GM21619 (cell line): ENCODE measurements at regions not wholly inside any gene's neighbourhood (a gene's known extent, or its start where the extent isn't known, plus 50 kb on each side); places are given as distances from the start of the nearest gene placed in this dataset.

ENCODE experiments used
- ATAC-seq: cut with Tn5 transposase; IDR thresholded peaks from one replicate; pipeline ENCODE4 v1.9.1; 2021; ENCODE audit not compliant: unreplicated experiment

DNA sequence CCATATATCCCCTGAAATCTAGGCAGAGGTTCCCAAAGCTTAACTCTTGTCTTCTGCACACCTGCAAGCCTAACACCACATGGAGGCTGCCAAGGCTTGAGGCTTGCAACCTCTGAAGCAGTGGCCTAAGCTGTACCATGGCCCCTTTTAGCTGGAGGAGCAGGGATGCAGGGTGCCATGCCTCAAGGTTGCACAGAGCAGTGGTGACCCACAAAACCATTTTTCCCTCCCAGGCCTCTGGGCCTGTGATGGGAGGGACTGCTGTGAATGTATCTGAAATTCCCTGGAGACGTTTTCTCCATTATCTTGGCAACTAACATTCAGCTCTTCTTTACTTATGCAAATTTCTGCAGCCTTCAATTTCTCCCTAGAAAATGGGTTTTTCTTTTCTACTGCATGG lies 210.0 kb upstream of the KITLG start:
- no peak for ATAC-seq

DNA sequence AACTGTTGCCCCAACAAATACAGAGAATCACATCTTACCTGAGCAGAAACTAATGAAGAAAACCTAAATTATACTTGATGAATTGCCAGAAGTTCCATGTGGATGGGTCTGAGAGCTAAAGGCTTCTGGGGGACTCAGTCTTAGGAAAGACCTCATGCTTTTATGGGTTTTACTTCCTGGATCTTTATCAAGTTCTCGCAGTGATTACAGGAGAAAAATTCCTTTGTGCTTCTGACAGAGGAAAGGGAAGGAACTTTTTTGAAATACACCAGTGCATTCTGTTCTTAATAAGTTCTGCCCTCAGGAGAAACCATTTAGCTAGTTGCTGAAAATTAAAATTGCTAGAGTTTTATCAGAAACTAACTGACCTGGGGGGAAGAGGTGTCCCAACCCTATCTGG lies 203.9 kb upstream of the KITLG start:
- ATAC-seq: no peak

DNA sequence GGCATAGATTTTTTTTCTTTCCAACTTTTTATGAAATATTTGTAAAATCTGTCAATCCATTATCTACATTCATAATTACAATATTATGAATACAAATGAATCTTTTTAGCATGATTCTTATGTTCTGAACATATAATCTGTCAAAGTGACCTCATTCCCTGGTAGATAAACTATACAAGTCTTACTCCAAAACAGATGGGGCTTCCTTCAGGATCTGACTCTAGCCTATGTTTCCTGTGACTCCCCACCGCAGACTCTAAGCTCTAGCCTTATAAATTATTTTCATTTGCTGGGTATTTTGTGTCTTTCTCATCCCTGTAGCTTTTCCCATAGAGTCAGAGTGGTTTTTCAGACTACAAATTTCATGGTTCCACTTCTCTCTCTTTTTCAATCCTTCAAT lies 202.1 kb upstream of the KITLG start:
- ATAC-seq: no peak

DNA sequence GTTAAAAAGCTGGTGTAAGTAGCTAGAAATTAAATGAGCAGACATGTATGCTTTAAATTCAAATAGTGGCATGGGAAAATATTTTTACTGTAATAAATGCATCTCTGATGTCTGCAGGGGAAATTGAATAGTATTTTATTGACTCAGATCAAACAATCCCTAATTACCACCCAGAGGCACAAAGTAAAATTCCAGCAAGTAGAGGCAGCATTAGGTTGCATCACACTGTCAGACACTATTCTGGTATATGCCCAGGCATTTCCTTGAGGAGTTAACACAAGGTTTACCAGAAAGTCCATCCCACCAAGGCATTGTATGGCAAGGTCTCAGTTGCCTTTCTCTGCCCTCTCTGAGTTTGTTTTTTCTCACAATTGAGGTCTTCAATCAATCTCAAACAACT lies 201.6 kb upstream of the KITLG start:
- no peak for ATAC-seq

DNA sequence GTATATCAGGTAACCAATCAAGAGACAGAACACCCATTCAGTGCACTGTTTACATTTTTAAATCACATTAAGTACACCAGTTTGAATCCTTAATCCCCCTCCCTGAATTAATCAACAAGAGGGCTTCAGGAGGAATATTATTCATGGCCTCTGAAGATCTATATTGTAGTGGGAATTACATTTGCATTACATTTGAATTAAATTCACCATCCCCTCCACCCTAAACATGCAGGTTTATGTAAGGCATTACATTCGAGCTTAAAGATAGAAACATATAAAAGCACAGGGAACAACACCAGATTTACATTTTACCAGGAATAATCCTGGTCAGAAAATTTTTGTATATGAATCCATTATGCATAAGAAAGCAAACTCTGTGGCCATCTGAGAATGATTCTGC lies 197.8 kb upstream of the KITLG start:
- ATAC-seq: no peak

DNA sequence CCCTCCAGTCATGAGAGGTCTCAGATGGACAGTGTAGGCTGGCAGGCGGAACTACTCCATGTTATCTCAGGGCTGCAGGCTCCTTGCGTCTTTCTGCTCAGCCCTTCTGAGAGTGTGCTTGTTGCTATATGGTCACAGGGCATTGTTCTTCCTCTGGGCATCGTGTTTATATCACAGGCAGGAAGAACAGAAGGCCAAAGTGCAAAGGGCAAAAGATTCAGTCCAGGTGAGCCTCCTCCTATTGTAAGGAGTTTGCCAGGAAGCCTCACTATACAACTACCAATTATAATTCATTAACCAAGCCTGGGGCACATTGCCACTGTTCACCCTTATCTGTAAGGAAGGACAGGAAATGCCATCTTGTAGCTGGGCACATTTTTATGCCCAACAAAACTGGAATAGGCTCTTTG lies 195.5 kb upstream of the KITLG start:
- ATAC-seq: no peak

DNA sequence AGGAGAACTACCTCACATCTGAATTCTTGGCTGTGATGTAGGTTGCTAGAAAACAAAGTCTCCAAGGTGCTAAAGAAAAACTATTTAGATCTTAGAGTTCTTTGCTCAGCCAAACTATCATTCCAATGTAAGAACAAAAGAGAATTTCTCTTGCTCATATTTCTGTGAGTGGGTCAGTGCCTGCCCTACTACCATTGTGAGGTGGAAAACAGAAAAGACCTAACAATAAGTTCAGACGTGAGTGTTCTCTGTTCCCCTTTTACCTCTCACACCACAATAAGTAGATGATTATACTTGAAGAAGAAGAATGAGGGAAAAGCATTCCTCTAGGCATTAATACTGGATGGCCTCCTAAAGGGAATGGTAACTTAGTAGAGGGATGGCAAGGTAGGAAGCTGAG lies 187.4 kb upstream of the KITLG start:
- ATAC-seq: no peak

DNA sequence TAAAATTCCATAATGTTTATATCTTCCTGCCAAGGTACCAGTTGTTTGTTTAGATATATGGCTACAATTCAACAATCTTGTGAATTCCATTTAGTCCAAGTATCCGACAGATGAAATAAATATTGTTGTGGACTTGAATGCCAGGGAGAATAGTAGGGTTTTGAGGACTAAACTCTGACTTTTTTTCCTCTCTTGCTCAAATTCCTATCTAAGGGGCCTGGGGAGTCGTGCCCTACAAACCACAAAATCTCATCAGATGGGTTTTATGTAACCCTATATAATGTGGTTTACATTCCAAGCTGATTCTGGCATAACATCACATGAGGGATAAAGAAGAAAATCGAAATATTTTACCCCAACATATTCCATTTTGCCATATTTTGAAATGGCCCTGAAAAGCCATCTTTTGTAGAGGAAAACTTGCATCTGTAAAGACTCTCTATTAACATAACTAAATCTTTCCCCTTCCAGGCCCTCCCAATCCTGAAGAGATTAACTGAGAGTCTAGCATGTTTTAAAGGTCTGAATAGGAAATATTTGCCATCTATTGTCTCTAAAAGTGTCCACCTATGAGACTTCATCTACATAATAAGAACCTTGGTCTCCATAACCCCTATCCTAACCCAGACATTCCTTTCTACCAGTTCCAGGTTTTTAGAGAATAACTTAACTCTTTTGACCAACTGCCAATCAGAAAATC lies 184.7 kb upstream of the KITLG start:
- ATAC-seq: no peak

DNA sequence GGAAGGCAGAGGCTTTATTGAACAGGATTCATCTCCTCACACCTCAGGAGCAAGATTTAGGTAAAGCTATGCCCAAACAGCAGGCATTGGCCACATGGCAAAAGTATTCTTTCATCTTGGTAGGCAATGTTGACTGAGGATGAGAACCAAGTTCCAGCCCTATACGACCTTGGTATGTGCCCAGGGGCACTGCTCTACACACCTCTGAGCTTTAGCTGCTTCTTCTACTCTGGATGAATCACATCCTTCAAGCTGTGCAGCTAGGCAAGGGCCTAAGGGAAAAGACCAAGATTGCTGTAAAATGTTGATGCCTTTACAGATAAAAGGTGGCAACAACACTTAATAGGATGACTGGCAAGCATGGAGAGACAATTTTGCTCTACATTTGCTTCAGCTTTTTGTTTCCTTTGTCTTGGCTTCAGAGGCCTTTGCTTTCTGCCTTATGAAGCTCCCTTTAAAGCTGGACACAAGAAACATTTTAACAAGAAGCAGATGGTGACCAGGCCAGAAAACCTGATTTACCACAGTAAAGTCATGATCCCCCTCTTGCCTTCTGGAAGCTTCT lies 183.3 kb upstream of the KITLG start:
- no peak for ATAC-seq

DNA sequence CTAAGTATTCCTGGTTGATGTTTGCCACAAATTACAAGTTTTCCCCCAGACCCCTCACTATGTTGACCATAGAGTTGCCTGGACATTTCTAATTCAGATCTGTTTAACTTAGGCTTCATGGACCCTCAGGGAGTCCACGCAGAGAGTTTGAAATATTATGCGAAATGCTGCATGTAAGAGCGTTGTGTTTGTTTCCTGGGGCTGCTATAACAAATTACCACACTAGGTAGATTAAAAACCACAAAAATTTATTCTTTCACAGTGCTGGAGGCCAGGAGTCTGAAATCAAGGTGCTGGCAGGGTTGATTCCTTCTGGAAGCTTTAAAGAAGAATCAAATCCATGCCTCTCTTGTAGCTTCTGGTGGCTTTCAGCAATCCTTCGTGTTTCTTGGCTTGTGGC lies 177.9 kb upstream of the KITLG start:
- ATAC-seq: no peak

DNA sequence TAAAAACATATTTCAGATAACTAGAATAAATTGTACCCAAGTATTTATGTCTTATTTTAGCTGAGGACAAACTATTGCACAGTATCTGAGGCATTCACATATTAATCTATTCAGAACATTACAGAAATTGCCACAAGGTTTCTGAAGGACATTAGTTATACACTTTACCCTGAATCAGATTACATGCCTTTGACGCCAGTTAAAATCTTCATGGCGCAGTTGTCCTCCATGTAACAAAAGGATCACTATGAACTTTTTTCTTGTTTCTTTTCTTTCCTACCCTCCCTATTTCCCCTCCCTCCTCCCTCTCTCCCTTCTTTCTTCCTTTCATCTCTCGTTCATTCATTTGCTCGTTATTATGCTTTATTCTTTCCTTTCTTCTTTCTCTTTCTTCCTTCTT lies 176.6 kb upstream of the KITLG start:
- no peak for ATAC-seq

DNA sequence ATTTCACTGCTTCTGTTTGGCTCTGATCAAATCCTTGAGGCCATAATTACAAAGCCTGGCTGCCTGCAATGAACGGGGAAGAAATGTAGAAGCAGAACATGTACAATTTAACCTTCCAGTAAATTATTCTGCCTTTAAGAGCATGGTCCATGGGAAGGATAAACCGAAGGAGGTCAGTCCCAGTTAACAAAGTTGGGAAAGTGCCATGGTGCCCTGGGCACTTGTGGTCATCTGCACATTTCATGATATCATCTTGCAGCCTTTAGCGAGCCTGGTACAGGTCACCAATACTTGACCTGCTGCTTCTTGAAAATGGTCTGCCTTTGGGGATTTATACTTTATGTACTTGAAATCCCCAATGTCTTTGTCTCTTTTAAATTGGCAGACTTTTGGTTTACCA lies 175.9 kb upstream of the KITLG start:
- ATAC-seq: no peak

DNA sequence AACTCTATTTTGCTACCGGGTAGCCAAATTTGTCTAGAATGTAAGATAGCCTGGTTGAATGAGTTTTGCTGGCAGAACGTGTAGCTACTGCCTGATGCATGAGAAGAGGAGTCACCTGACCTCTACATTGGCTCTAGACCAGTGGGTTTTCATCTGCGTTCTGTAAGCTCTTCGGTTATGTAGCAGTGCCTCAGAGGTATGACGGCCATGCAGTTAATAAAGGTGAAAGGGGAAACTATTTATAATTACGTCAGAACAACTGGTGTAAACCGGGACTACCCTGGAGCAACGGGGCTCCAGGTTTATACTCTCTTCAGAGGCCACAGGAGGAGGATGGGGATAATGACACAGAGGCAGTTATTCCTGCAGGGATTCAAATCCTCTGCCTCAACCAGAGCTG lies 173.4 kb upstream of the KITLG start:
- no peak for ATAC-seq

DNA sequence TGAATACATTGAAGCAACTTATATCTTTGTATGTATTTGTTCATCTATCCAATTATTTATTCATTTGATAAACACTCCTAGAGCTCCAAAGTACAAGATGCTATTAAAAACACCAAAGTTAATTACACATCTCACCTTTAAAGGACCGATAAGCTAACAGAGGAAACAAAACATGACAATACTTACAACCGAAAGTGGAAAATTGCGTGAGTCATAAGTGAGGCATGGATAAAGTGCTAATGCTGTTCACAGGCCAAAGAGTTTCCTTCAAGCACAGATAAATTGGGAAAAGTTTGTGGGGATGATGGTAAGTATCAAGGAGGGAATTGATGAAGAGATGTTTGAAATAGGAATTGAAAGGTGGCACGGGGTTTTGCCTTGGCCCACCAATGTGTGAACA lies 172.8 kb upstream of the KITLG start:
- no peak for ATAC-seq

DNA sequence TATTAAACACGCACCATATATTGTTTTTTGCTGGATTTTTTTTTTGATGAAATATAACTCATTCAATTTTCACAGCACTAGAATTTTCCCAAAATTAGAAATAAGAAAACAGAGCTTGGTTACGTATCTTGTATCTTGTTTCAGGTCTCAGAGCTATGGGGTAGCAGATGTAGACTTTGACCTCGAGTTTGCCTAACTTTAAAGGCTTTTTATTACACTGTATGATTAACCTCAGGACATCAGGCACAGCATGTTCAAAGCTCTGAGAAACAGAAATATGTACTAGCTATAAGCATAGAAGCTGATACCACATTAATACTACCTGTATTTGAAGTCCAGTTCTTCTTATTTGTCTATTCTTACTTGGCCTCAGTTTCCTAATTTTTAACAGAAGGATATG lies 171.9 kb upstream of the KITLG start:
- no peak for ATAC-seq

DNA sequence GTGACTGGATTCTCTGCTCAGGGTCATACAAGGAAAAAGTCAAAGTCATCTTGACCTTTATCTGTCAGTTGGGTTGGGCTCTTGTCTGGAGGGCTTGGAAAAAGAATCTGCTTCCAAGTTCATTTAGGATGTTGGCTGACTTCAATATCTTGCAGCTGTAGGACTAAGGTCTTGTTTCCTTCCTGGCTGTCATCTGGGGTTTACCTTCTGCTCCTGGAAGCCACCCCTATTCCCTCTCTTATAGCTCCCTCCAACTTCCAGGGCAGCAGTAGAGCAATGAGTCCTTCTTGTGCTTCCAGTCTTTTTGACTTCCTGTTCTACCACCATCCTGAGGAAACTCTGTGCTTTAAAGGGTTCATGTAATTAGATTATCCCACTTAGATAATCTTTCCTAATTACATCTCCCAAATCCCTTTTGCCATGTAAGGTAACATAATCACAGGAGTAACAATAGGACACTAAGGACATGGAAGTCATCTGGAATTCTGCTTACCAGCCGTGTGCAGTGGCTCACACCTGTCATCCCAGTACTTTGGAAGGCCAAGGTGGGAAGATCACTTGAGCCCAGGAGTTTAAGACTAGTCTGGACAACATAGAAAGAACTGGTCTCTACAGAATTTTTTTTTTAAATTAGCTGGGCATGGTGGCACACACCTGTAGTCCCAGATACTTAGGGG lies 170.7 kb upstream of the KITLG start:
- no peak for ATAC-seq

DNA sequence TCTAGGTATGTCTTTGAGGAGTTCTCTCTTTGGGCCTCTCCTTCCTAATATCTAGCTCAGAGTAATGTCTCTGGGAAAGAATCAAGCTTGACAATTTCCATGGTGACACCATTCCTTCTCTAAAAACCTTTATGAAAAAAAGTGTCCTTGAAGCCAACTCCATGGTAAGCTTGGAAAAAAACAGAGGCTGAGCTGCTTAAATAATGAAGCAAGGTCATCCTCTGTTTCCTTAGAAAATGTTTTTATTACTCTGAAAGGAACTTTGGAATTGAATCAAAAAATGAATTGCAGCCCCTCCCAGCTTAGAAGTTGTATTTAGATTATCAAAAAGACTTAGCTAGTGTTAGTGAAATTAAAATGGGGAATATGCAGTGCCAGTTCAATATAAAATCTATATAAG lies 166.1 kb upstream of the KITLG start:
- no peak for ATAC-seq

DNA sequence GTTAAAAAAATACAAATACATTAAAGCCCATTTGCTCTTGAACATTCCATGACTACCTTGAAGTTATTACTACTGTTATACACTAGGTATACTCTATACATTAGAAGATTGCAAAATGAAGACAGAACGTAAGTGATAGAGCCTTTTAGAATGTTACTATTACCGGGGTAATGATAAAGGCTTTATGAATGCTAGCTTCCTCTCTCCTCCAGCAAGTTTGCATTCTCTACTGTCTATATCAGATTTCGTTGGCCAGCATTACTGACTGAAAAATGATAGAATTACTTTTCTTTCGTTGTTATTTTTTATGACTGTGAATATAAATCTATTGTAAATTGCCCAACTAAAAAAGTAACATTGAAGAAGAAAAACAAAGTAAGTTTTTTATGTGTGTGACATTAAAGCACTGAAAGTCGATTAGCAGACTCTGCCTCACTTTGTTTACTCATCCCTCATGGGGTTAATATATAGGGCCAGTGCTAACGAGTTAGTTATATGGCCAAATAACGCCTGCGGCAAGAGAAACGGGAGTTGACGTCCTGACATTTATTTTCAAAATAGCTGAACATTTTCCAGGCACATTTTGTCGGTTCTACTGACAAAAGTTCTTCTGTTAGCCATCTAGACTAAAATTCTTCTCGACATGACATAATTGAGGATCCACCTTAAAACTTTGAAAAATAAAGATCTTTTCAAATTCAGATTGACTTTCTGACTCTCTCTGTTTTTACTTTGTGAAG lies 163.8 kb upstream of the KITLG start:
- no peak for ATAC-seq

DNA sequence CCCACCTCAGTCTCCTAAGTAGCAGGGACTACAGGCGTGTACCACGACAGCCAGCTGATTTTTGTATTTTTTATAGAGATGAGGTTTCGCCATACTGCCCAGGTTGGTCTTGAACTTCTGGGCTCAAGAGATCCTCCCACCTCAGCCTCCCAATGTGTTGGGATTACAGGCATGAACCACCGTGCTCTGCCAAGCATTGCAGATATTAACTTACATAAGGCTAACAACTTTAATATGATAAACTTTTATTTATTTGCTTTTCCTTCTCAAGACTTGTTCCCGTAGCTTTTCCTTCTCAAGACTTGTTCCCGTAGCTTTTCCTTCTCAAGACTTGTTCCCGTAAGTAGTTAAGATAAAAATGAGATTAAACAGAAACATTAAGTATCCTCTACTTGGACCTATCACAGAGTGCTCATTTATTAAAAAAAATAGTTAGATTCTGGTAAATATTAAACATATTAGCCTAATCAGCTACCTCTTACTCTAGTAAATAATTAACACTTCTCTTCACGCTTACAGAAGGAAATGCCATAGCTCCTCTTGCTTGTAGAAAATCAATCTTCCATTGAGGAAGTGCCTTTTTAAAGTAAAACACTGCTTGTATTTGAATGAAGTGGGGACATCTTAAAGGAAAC lies 157.7 kb upstream of the KITLG start:
- ATAC-seq: no peak

DNA sequence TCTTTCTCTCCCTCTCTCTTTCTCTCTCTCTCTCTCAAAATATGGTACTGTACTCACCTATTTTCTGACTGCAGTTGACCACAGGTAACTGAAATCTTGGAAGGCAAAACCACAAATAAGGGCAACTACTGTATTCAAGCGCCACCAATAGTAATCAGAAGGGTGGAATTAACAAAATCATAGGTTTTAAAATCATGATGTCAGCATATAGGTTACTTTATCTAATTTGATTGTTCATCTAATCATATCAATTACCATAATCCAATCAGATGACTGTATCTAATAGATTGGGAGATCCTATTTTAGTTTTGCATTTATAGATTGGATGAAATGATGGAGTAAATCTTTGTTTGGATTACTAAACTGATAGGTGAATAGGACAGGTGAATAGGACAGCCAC lies 155.8 kb upstream of the KITLG start:
- no peak for ATAC-seq

DNA sequence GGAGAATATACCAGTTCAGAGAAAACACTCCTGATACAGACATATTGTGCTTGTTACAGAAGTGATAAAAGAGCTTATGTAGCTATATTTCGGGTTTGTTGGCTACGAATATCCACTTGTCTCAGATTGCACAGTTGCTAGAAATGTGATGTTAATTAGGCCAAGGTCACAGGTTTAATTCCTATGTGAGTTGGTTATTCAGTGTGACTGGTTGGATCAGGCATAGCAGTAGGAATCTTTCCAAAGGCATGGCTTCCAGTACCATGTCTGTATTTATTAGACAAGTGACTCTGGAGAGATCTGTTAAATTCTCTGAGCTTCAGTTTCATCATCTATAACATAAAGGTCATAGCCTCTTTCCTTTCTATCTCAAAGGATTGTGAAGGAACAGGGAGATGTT lies 152.7 kb upstream of the KITLG start:
- no peak for ATAC-seq

DNA sequence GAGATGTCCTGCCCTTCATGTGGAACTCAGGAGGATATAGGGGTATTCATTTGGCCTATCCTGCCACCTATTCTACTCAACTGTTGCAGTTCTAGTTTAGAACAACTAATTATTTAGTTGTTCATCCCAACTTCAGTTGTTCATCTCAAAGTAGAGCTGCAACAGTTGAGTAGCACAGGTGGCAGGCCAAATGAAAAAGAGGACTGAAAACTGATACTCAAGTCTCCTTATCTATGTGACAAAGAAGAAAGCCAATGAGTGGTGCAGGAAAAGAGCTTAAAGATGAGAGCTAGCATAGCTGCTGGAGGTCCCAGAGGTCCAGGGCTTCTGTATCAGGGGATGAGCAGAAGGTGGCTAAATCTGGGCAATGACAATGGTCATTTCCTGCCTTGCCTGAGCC lies 148.9 kb upstream of the KITLG start:
- ATAC-seq: no peak
